SU-DHL-6 (cell line): ENCODE measurements at regions not wholly inside any gene's neighbourhood (a gene's known extent, or its start where the extent isn't known, plus 50 kb on each side); places are given as distances from the start of the nearest gene placed in this dataset.
"Not testable (repeated sequence)": the region's sequence is repeated elsewhere in the genome, so short reads cannot be mapped to it uniquely, and the experiment has no call there.

ENCODE experiments used
- CTCF ChIP-seq: fragments of 200-600 bp; sonication (generic); IDR thresholded peaks from one replicate; pipeline ENCODE4 v1.5.1; 2017; ENCODE audit warnings: antibody characterized with exemption, mild to moderate bottlenecking, low read length, moderate library complexity; ENCODE audit not compliant: insufficient read depth, poor library complexity, severe bottlenecking
- EZH2phosphoT487 ChIP-seq: fragments of 200-600 bp; sonication (generic), shearing (Covaris generic); conservative IDR thresholded peaks from 2 replicates; pipeline ENCODE4 v1.6.1; 2018; ENCODE audit warnings: mild to moderate bottlenecking, antibody characterized with exemption, low read length, moderate library complexity, mixed read lengths

- not testable (repeated sequence) for TF ChIP-seq CTCF, EZH2phosphoT487
Measured at GRCh38 chr3:177365294-177365693, 168.0 kb upstream of the TBL1XR1 start.
